ENCODE measurements at regions not wholly inside any gene's neighbourhood (a gene's known extent, or its start where the extent isn't known, plus 50 kb on each side); places are given as distances from the start of the nearest gene placed in this dataset.

DNA sequence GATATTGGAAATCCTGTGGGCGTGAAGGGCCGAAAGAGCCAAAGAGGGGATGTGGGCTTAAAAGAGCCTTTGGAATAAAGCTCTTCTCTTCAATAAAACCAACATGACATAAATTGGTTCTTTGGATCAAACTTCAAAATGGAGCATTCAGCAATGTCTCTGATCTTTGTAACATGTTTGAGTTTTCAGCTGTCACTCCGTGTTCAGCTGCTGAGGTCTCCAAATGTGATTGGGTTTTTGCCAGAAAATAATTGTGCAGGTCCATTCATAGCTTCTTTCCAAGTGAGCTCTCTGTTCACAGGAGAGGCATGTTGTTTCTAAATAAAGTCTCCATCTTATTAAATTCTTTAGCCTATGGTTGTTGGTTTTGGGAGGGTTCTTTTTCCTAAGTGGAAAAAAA, 127.6 kb upstream of the CCDC68 start:
- TF ChIP-seq, protein P1, sequence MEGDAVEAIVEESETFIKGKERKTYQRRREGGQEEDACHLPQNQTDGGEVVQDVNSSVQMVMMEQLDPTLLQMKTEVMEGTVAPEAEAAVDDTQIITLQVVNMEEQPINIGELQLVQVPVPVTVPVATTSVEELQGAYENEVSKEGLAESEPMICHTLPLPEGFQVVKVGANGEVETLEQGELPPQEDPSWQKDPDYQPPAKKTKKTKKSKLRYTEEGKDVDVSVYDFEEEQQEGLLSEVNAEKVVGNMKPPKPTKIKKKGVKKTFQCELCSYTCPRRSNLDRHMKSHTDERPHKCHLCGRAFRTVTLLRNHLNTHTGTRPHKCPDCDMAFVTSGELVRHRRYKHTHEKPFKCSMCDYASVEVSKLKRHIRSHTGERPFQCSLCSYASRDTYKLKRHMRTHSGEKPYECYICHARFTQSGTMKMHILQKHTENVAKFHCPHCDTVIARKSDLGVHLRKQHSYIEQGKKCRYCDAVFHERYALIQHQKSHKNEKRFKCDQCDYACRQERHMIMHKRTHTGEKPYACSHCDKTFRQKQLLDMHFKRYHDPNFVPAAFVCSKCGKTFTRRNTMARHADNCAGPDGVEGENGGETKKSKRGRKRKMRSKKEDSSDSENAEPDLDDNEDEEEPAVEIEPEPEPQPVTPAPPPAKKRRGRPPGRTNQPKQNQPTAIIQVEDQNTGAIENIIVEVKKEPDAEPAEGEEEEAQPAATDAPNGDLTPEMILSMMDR (conservative IDR thresholded peaks at IDR 0.05) = no peak
- no peak overlapping the region for H3K27ac ChIP-seq

DNA sequence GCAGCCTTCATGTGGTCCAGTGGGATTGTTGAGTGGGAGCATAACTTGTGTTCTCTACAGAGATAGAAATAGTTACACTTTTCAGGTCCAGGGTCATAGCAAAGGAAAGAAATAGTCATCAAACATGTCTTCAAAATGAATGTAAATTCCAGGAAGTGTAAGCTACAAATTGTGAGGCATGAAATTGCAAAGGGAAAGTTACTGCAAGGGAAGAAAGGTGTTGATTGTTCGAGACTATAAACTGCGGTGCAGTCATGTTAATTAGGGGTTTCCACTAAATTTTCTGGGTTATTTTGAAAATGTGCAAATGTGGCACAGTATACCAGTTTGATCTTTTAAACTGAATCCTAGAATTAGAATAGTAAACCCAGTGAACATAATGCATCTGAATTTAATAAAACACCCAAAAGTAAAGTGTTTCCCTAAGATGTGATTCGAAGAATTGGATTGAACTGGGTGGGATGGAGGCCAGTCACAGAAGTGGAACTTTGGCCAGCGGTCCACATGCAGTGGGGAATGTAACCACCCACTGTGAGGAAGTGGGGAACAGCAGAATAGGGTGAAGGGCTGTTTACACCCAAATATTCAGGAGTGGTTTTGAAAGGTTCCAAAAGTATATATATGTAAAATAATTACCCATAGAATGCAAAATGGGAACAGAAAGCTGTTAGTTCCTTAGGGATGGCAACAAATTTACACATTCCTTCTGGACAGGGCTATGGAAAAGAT, 126.5 kb upstream of the CCDC68 start:
- no peak overlapping the region for H3K27ac ChIP-seq
- TF ChIP-seq, protein P1 (conservative IDR thresholded peaks at IDR 0.05) = no peak

DNA sequence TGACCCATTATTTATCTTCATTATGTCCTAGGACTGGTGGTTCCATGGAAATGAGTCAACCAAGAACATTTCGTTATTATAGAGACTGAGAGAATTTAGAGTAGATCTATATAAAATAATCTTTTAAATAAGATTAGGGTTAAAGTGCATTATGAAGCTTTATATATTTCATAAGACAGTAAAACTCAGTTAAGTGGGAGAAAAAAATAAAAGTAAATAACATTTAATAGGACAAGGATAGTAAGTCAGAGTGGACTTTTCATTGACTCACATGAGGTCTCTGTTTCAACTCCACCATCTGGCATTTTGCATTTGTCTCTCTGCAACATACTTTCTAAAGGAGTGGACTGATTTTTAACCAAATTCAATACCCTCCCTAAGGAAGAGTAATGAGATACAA, 125.3 kb upstream of the CCDC68 start:
- TF ChIP-seq, protein P1 (conservative IDR thresholded peaks at IDR 0.05) = no peak
- H3K27ac ChIP-seq = no peak overlapping the region

DNA sequence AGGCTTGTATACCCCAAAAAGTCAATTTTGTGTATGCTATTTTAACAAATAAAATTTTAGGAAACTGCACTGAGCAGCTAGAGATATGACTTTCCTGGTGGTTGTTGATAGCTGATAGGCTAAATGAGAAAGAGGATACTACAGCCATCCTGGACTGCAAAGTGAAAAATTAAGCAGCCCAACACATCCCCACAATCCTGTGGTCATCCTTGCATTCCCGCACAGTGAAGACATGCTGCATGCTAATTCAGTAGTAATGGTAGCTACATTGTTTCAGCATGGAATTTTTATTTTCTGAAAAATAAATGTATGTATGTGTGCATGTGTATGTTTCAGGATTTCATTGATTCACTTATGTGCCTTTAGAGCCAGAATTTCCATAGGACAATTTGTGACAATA, 124.2 kb upstream of the CCDC68 start:
- TF ChIP-seq, protein P1 (conservative IDR thresholded peaks at IDR 0.05) = no peak
- no peak overlapping the region for H3K27ac ChIP-seq

DNA sequence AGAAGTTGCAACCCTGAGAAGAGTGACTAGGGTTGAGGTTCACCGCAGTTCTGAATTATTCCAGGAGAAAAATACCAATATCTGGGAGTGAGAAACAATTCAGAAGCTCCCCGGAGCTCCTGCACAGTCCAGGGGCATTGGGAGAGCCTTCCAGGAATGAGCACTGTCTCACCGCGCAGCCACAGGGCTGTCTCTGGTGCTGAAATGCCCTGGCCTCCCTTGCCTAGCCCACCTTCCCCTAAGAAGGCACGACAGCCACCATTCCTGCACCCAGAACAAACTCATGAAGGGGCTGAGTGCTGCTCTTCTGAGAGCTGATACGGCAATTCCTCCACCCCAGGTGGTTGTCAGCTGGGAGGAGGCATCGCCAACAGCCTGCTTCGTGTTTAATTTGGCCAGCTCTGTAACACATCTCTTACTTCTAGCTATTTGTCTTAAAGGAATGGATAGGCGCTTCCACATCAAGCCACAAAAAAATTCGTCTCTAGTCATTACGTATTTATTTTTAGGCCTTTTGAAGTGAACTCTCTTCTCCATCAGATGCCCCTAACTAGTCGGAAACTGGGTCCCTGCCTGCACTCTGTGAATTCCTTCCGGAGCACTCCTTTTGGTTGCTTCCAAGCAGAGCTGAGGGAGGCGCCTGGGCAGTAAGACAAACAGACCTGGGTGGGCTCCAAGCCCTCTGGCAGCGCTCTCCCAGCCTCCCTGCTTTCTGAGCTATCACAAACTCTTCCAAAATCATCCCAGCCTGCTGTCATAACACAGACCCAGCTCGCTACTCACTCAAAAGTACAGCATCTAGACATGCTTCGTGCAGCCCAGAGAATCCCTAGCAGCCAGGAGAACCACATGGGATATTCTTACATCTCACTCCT, 120.5 kb upstream of the CCDC68 start:
- TF ChIP-seq, protein P1 (conservative IDR thresholded peaks at IDR 0.05) = no peak
- no peak overlapping the region for H3K27ac ChIP-seq

DNA sequence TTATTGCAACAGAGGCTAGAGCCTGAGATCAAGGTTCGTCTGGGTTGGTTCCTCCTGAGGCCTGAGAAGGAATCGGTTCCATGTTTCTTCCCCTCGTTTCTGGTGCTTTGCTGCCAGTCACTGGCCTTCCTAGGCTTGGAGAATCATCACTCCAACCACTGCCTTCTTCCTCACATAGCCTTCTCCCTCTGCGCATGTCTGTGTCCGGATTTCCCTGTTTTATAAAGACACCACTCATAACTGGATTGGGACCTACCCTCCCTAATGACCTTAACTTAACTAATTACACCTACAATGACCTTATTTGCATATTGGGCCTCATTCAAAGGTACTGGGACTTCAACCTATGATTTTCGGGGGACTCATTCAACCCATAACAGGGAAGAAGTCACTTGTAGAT, 119.8 kb upstream of the CCDC68 start:
- no peak overlapping the region for H3K27ac ChIP-seq
- TF ChIP-seq, protein P1 (conservative IDR thresholded peaks at IDR 0.05) = no peak

DNA sequence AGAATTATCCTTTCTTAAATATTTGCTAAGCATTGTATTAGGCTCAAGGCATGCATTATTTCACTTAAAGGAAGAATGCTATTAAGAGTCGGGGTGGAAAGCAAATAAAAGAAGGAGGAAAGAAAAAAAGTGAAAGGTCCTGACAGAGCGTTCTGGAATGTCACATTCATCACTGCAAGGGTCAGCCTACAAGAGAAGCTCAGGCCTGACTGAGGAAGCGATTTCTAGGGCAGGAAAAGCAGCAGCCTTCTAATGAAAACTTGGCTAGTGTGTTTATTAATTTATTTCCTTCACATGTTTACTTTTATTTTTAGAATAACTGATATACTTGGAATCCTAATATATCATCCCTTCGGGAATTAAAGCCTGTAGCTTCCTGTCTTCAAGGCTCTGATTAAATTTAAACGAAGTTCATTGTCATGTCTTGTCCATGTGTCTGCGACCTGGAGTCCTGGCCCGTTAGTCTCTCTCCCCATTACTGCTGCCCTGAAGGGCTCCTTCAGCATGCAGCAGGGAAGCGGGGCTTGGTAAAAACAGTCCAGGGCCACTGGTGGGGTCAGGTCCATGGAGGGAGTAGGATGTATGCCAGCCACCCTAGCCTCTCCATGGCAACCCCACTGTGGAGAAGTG, 119.2 kb upstream of the CCDC68 start:
- no peak overlapping the region for H3K27ac ChIP-seq
- TF ChIP-seq, protein P1 (conservative IDR thresholded peaks at IDR 0.05) = no peak

Measured in VCaP (cell line).